ENCODE measurements at regions not wholly inside any gene's neighbourhood (a gene's known extent, or its start where the extent isn't known, plus 50 kb on each side); places are given as distances from the start of the nearest gene placed in this dataset.

DNA sequence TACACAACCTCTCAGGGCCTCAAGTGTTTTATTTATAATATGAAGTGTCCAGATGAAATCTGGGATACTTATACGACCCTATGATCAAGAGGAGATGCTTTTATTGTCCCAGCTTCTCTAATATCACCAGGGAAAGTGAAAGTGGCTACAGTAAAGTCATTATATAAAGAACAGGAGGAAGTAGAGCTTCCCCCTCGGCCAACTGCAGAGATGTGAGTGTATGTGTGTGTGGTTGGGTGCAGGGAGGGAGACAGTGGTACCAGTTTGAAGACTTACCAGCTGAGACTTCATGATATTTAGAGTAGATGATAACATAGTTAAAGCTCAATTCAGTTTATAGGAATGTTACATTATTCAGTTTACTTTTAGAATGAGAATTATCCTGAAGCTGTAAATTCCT is 373.6 kb upstream of the DDI1 start:
- Histone ChIP-seq H3K27ac (ENCODE audit: control insufficient read depth, insufficient read depth) (no peak overlapping the region), H2AFZ (ENCODE audit: control insufficient read depth, low read depth, low read length) (no peak overlapping the region), H3K4me2 (ENCODE audit: control insufficient read depth, insufficient read depth) (no peak overlapping the region), H3K79me2 (ENCODE audit: control insufficient read depth, insufficient read depth, low read length) (no peaks in the 10 kb centered on the region), H3K27me3 (replicated peaks in 1 of 2; ENCODE audit: control insufficient read depth in 2 of 2, insufficient read depth in 2 of 2, low read length in 1 of 2) (no peaks in the 10 kb centered on the region), H4K20me1 (ENCODE audit: control insufficient read depth, insufficient read depth) (no peaks in the 10 kb centered on the region), H3K4me3 (no peak overlapping the region), H3K36me3 (ENCODE audit: control insufficient read depth in 2 of 2, insufficient read depth in 2 of 2, low read length in 1 of 2) (no peaks in the 10 kb centered on the region), H3K9ac (ENCODE audit: control insufficient read depth, insufficient read depth, low read length) (no peak overlapping the region), H3K4me1 (ENCODE audit: control insufficient read depth, insufficient read depth, low read length) (no peaks in the 10 kb centered on the region), H3K9me3 (replicated peaks; ENCODE audit: control insufficient read depth, insufficient read depth, low read length) (no peaks in the 10 kb centered on the region)
- 0% methylated on average over 2 of the region's 2 CpGs for WGBS (ENCODE audit: insufficient coverage, insufficient replicate concordance, low lambda C conversion rate, missing lambda C conversion rate)
- BruUV-seq (replicated peaks), result no TSS peak
- intact Hi-C loops (cut with micrococcal nuclease; ENCODE audit: unreplicated experiment) (no loop called here), in situ Hi-C loops (cut with MboI) (no loop called here)
- FAIRE-seq, result no peak
- TF ChIP-seq ZZZ3 (IDR thresholded peaks at IDR 0.05; ENCODE audit: control insufficient read depth, insufficient read length, low read depth), result no peak
- peak; percentile 17; the same call in 1 of the 2 replicates for TF ChIP-seq RUNX3 (IDR thresholded peaks at IDR 0.05; ENCODE audit: low read length)
- no peak for DNase-seq (ENCODE audit: low read depth, low spot score)
- POLR2A ChIA-PET, result no interaction called here
- CTCF ChIA-PET, result no interaction called here
- RAD21 ChIA-PET (ENCODE audit: unreplicated experiment), result no interaction called here
- peak; percentile 39; the same call in 2 of the 3 replicates for ATAC-seq
- SMC1A ChIA-PET (ENCODE audit: uncharacterized antibody, unreplicated experiment), result interaction anchor here (0.8 kb wide), 1 partner anchor 8 kb away, joined by 3 read pairs; no protein-coding TSS in a partner anchor

DNA sequence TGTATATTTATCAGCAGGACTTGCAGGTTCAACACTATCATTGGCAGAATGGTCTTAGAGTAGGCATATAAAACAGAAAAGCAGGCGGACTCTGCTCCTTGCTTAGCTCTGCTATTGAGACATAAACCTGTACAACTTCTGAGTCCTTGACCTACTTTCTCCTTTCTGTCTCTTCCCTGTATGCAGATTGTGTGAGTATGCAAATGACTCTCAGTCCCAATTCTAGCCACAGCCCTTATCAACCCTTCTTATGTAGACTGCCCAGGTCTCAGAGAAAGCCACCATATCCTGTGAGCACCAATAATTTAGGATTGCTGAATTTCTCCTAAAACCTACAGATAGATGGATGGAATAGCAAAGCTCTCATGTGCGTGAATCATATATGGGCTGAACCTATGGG is 367.6 kb upstream of the DDI1 start:
- Histone ChIP-seq H3K79me2 (ENCODE audit: control insufficient read depth, insufficient read depth, low read length) (no peaks in the 10 kb centered on the region), H3K27ac (ENCODE audit: control insufficient read depth, insufficient read depth) (no peak overlapping the region), H3K27me3 (replicated peaks in 1 of 2; ENCODE audit: control insufficient read depth in 2 of 2, insufficient read depth in 2 of 2, low read length in 1 of 2) (no peaks in the 10 kb centered on the region), H2AFZ (ENCODE audit: control insufficient read depth, low read depth, low read length) (no peak overlapping the region), H3K9ac (ENCODE audit: control insufficient read depth, insufficient read depth, low read length) (no peak overlapping the region), H3K4me2 (ENCODE audit: control insufficient read depth, insufficient read depth) (no peak overlapping the region), H3K36me3 (ENCODE audit: control insufficient read depth in 2 of 2, insufficient read depth in 2 of 2, low read length in 1 of 2) (no peaks in the 10 kb centered on the region), H3K4me3 (no peak overlapping the region), H3K9me3 (replicated peaks; ENCODE audit: control insufficient read depth, insufficient read depth, low read length) (no peaks in the 10 kb centered on the region), H3K4me1 (ENCODE audit: control insufficient read depth, insufficient read depth, low read length) (no peaks in the 10 kb centered on the region), H4K20me1 (ENCODE audit: control insufficient read depth, insufficient read depth) (no peaks in the 10 kb centered on the region)
- DNase-seq (ENCODE audit: low read depth, low spot score) (no peak), FAIRE-seq (no peak), ATAC-seq (no peak)
- CTCF ChIA-PET, result interaction anchor here (1.1 kb wide), 1 partner anchor 12 kb away, joined by 3 read pairs; no protein-coding TSS in a partner anchor
- SMC1A ChIA-PET (ENCODE audit: uncharacterized antibody, unreplicated experiment), result interaction anchor here (1.2 kb wide), 1 partner anchor 26 kb away, joined by 3 read pairs; no protein-coding TSS in a partner anchor
- POLR2A ChIA-PET, result no interaction called here
- no peak for TF ChIP-seq SMAD5 (IDR thresholded peaks at IDR 0.05; ENCODE audit: low read depth)
- TF ChIP-seq, protein P1, sequence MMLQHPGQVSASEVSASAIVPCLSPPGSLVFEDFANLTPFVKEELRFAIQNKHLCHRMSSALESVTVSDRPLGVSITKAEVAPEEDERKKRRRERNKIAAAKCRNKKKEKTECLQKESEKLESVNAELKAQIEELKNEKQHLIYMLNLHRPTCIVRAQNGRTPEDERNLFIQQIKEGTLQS (IDR thresholded peaks at IDR 0.05; ENCODE audit: borderline replicate concordance, extremely low read depth, low read depth, low read length), result no peak
- no peak for TF ChIP-seq MXI1 (IDR thresholded peaks at IDR 0.05; ENCODE audit: low read depth, low read length)
- TF ChIP-seq, protein P2, sequence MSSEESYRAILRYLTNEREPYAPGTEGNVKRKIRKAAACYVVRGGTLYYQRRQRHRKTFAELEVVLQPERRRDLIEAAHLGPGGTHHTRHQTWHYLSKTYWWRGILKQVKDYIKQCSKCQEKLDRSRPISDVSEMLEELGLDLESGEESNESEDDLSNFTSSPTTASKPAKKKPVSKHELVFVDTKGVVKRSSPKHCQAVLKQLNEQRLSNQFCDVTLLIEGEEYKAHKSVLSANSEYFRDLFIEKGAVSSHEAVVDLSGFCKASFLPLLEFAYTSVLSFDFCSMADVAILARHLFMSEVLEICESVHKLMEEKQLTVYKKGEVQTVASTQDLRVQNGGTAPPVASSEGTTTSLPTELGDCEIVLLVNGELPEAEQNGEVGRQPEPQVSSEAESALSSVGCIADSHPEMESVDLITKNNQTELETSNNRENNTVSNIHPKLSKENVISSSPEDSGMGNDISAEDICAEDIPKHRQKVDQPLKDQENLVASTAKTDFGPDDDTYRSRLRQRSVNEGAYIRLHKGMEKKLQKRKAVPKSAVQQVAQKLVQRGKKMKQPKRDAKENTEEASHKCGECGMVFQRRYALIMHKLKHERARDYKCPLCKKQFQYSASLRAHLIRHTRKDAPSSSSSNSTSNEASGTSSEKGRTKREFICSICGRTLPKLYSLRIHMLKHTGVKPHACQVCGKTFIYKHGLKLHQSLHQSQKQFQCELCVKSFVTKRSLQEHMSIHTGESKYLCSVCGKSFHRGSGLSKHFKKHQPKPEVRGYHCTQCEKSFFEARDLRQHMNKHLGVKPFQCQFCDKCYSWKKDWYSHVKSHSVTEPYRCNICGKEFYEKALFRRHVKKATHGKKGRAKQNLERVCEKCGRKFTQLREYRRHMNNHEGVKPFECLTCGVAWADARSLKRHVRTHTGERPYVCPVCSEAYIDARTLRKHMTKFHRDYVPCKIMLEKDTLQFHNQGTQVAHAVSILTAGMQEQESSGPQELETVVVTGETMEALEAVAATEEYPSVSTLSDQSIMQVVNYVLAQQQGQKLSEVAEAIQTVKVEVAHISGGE (CRISPR knock-in tag; IDR thresholded peaks at IDR 0.05), result no peak
- TF ChIP-seq CEBPB (IDR thresholded peaks at IDR 0.05; ENCODE audit: borderline replicate concordance in 1 of 2, low read depth in 2 of 2, low read length in 2 of 2), result no peak
- no peak for TF ChIP-seq BHLHE40 (IDR thresholded peaks at IDR 0.05; ENCODE audit: borderline replicate concordance in 1 of 2, low read depth in 2 of 2, low read length in 1 of 2)
- TF ChIP-seq ZNF217 (IDR thresholded peaks at IDR 0.05), result no peak
- no peak for TF ChIP-seq IKZF1 (conservative IDR thresholded peaks at IDR 0.05)
- no peak for TF ChIP-seq TAF1 (IDR thresholded peaks at IDR 0.05; ENCODE audit: borderline replicate concordance, low read depth, low read length)
- RAD21 ChIA-PET (ENCODE audit: unreplicated experiment), result interaction anchor here (1.5 kb wide), 1 partner anchor 13 kb away, joined by 3 read pairs; no protein-coding TSS in a partner anchor
- WGBS (ENCODE audit: insufficient coverage, insufficient replicate concordance, low lambda C conversion rate, missing lambda C conversion rate), result 93% methylated on average over 2 of the region's 2 CpGs
- intact Hi-C loops (cut with micrococcal nuclease; ENCODE audit: unreplicated experiment) (no loop called here), in situ Hi-C loops (cut with MboI) (no loop called here)
- no TSS peak for BruUV-seq (replicated peaks)

Measured in GM12878 (cell line).